Mesenchymal stem cell (in vitro differentiated cells and primary cell): ENCODE measurements at regions not wholly inside any gene's neighbourhood (a gene's known extent, or its start where the extent isn't known, plus 50 kb on each side); places are given as distances from the start of the nearest gene placed in this dataset.
A peak's percentile ranks its signal among the peaks of the same experiment; 100 is the strongest.

Experiments
- DNase-seq: peaks from one replicate; pipeline ENCODE4 v3.0.0-alpha.2; 2013
- H2AFZ ChIP-seq: one replicate; pipeline ENCODE4 v1.6.1; 2013; ENCODE audit warnings: low read depth, mild to moderate bottlenecking, control low read depth, inconsistent platforms, low read length, moderate library complexity
- H2AK5ac ChIP-seq: 2 replicates; pipeline ENCODE4 v1.6.1; 2013; ENCODE audit warnings: low read length, moderate library complexity, mild to moderate bottlenecking, inconsistent platforms; ENCODE audit not compliant: severe bottlenecking
- H2BK120ac ChIP-seq: one replicate; pipeline ENCODE4 v1.6.1; 2013; ENCODE audit warnings: low read depth, mild to moderate bottlenecking, inconsistent platforms, low read length, moderate library complexity
- H2BK12ac ChIP-seq, 2 experiments: one replicate each; pipeline ENCODE4 v1.6.1; 2013; ENCODE audit warnings: inconsistent platforms in 2 of 2, low read length in 2 of 2, mild to moderate bottlenecking in 2 of 2, moderate library complexity in 2 of 2, control low read depth in 1 of 2
- H2BK15ac ChIP-seq: one replicate; pipeline ENCODE4 v1.6.1; 2013; ENCODE audit warnings: mild to moderate bottlenecking, low read depth, inconsistent platforms; ENCODE audit not compliant: poor library complexity, severe bottlenecking
- H2BK5ac ChIP-seq: 2 replicates; pipeline ENCODE4 v1.6.1; 2013; ENCODE audit warnings: low read depth, mild to moderate bottlenecking, low read length, control low read depth, inconsistent platforms; ENCODE audit not compliant: poor library complexity, severe bottlenecking
- H3K14ac ChIP-seq, 2 experiments: one replicate each; pipeline ENCODE4 v1.6.1; 2013; ENCODE audit warnings: inconsistent platforms in 2 of 2, low read length in 2 of 2, control low read depth in 1 of 2, mild to moderate bottlenecking in 1 of 2, moderate library complexity in 1 of 2
- H3K18ac ChIP-seq, 2 experiments: one replicate each; pipeline ENCODE4 v1.6.1; 2013; ENCODE audit warnings: inconsistent platforms in 2 of 2, low read length in 2 of 2, control low read depth in 1 of 2, low read depth in 1 of 2, mild to moderate bottlenecking in 1 of 2
- H3K23ac ChIP-seq, 2 experiments: one replicate each; pipeline ENCODE4 v1.6.1; 2013; ENCODE audit warnings: inconsistent platforms in 2 of 2, low read length in 2 of 2, mild to moderate bottlenecking in 2 of 2, moderate library complexity in 2 of 2, control low read depth in 1 of 2
- H3K27ac ChIP-seq: 2 replicates; pipeline ENCODE4 v1.5.1; 2013; ENCODE audit warnings: mild to moderate bottlenecking, moderate library complexity, low read length, control low read depth, inconsistent platforms; ENCODE audit not compliant: poor library complexity, severe bottlenecking
- H3K27me3 ChIP-seq, 2 experiments: 2 replicates each; pipeline versions ENCODE4 v1.6.1 to v1.7.0; 2013; ENCODE audit warnings: low read length in 2 of 2, mild to moderate bottlenecking in 2 of 2, moderate library complexity in 2 of 2, control low read depth in 1 of 2, inconsistent platforms in 1 of 2; ENCODE audit not compliant: control insufficient read depth in 1 of 2, insufficient read depth in 1 of 2
- H3K36me3 ChIP-seq, 2 experiments: 2 replicates each; pipeline versions ENCODE4 v1.6.1 to v1.7.0; 2013; ENCODE audit warnings: low read length in 2 of 2, control low read depth in 1 of 2, inconsistent platforms in 1 of 2, low read depth in 1 of 2, mild to moderate bottlenecking in 1 of 2; ENCODE audit not compliant: insufficient read depth in 2 of 2, control insufficient read depth in 1 of 2
- H3K4ac ChIP-seq, 2 experiments: one replicate each; pipeline ENCODE4 v1.6.1; 2013; ENCODE audit warnings: inconsistent platforms in 2 of 2, low read length in 2 of 2, mild to moderate bottlenecking in 2 of 2, moderate library complexity in 2 of 2, control low read depth in 1 of 2, low read depth in 1 of 2
- H3K4me1 ChIP-seq: 2 replicates; pipeline ENCODE4 v1.6.1; 2013; ENCODE audit warnings: low read depth, low read length, control low read depth; ENCODE audit not compliant: control insufficient read depth, insufficient read depth
- H3K4me2 ChIP-seq: 2 replicates; pipeline ENCODE4 v1.6.1; 2013; ENCODE audit warnings: low read length, mild to moderate bottlenecking, inconsistent platforms; ENCODE audit not compliant: poor library complexity, severe bottlenecking
- H3K4me3 ChIP-seq, 2 experiments: 2 replicates each; pipeline versions ENCODE4 v1.5.1 to v1.7.0; 2013; ENCODE audit warnings: low read length in 2 of 2, mild to moderate bottlenecking in 2 of 2, control low read depth in 1 of 2, low read depth in 1 of 2; ENCODE audit not compliant: insufficient read depth in 1 of 2
- H3K79me1 ChIP-seq: replicated peaks from 2 replicates; pipeline ENCODE4 v1.6.1; 2013; ENCODE audit warnings: mild to moderate bottlenecking, control low read depth, low read length, inconsistent platforms; ENCODE audit not compliant: poor library complexity, severe bottlenecking
- H3K9ac ChIP-seq: 2 replicates; pipeline ENCODE4 v1.7.0; 2013; ENCODE audit warnings: mild to moderate bottlenecking, low read length, moderate library complexity
- H3K9me3 ChIP-seq: 2 replicates; pipeline ENCODE4 v1.7.0; 2013; ENCODE audit warnings: mild to moderate bottlenecking, low read length; ENCODE audit not compliant: control insufficient read depth
- H4K8ac ChIP-seq: one replicate; pipeline ENCODE4 v1.6.1; 2013; ENCODE audit warnings: inconsistent platforms, mild to moderate bottlenecking, low read length, moderate library complexity
- H4K91ac ChIP-seq: one replicate; pipeline ENCODE4 v1.6.1; 2013; ENCODE audit warnings: mild to moderate bottlenecking, low read length, inconsistent platforms
- WGBS: methylation state at CpG from one replicate; pipeline ENCODE4 v1.1.7; 2013; ENCODE audit warnings: mixed read lengths; 5-methylcytosine and 5-hydroxymethylcytosine counted together

- no peak overlapping the region for H3K4me3 ChIP-seq
- no peak overlapping the region for H3K14ac ChIP-seq
- H3K9me3 ChIP-seq = peaks cover 7% of the 10 kb centered on the region
- H4K8ac ChIP-seq = no peak overlapping the region
- H2AK5ac ChIP-seq = no peak overlapping the region
- no peak overlapping the region for H2AFZ ChIP-seq
- peak overlapping the region in 1 of 2 experiments; percentile 82 for H3K18ac ChIP-seq
- no peak overlapping the region for H2BK15ac ChIP-seq
- H2BK120ac ChIP-seq = no peak overlapping the region
- H4K91ac ChIP-seq = no peak overlapping the region
- no peak overlapping the region for H2BK12ac ChIP-seq
- no peak overlapping the region for H3K23ac ChIP-seq
- DNase-seq = no peak
- H3K27ac ChIP-seq = no peak overlapping the region
- no peaks in the 10 kb centered on the region for H3K79me1 ChIP-seq
- 96% methylated on average over 4 of the region's 4 CpGs for WGBS
- no peak overlapping the region for H3K4ac ChIP-seq
- H3K36me3 ChIP-seq = no peaks in the 10 kb centered on the region
- no peaks in the 10 kb centered on the region for H3K4me1 ChIP-seq
- no peak overlapping the region for H3K9ac ChIP-seq
- H3K4me2 ChIP-seq = no peak overlapping the region
- no peaks in the 10 kb centered on the region for H3K27me3 ChIP-seq
- H2BK5ac ChIP-seq = no peak overlapping the region
Observed at GRCh38 chr6:138716971-138717665, 56.5 kb upstream of the CCDC28A start.

GRCh38 chr6:138719011-138719635 lies 54.4 kb upstream of the CCDC28A start:
- H3K79me1 ChIP-seq = no peaks in the 10 kb centered on the region
- H3K14ac ChIP-seq = no peak overlapping the region
- H2BK12ac ChIP-seq = peak overlapping the region in 1 of 2 experiments; percentile 65
- no peak overlapping the region for H3K27ac ChIP-seq
- no peaks in the 10 kb centered on the region for H3K27me3 ChIP-seq
- H3K23ac ChIP-seq = no peak overlapping the region
- no peaks in the 10 kb centered on the region for H3K36me3 ChIP-seq
- H2AK5ac ChIP-seq = no peak overlapping the region
- H2BK5ac ChIP-seq = no peak overlapping the region
- H2BK15ac ChIP-seq = no peak overlapping the region
- no peak overlapping the region for H4K8ac ChIP-seq
- H3K9me3 ChIP-seq = peaks cover 3% of the 10 kb centered on the region
- DNase-seq = peak; percentile 73
- H3K4me2 ChIP-seq = no peak overlapping the region
- peak overlapping the region; percentile 15 for H4K91ac ChIP-seq
- peak overlapping the region; percentile 49 to 76 for H3K18ac ChIP-seq
- H3K4me1 ChIP-seq = no peaks in the 10 kb centered on the region
- 32% methylated on average over 1 of the region's 3 CpGs for WGBS
- H2AFZ ChIP-seq = no peak overlapping the region
- peak overlapping the region; percentile 4 for H2BK120ac ChIP-seq
- H3K9ac ChIP-seq = no peak overlapping the region
- peak overlapping the region in 1 of 2 experiments; percentile 69 for H3K4ac ChIP-seq
- H3K4me3 ChIP-seq = no peak overlapping the region

DNA sequence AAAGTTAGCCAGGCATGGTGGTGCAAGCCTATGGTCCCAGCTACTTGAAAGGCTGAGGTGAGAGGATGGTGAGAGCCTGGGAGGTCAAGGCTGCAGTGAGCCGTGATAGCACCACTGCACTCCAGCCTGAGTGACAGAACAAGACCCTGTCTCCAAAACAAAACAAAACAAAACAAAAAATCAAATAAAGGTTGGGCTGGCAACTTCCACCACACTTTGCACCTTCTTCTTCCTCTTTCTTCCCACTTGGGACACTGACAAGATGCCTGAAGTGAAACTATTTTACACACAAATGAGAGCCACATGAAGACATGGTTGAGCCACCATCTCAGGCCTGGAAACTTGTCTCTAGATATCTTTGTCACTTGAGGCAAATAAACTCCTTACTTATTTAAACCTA lies 53.8 kb upstream of the CCDC28A start:
- Histone ChIP-seq H3K79me1 (no peaks in the 10 kb centered on the region), H3K23ac (no peak overlapping the region), H3K36me3 (no peaks in the 10 kb centered on the region), H3K27me3 (no peaks in the 10 kb centered on the region), H3K18ac (peak overlapping the region; percentile 49 to 76), H3K4ac (peak overlapping the region; percentile 5 to 69), H3K4me1 (no peaks in the 10 kb centered on the region), H2BK120ac (peak overlapping the region; percentile 4), H3K4me2 (no peak overlapping the region), H3K9me3 (no peaks in the 10 kb centered on the region), H4K8ac (peak overlapping the region; percentile 85), H3K4me3 (no peak overlapping the region), H2BK12ac (peak overlapping the region in 1 of 2 experiments; percentile 65), H3K9ac (no peak overlapping the region), H2AFZ (no peak overlapping the region), H4K91ac (peak overlapping the region; percentile 15), H3K27ac (no peak overlapping the region), H2BK5ac (no peak overlapping the region), H3K14ac (no peak overlapping the region), H2AK5ac (no peak overlapping the region), H2BK15ac (peak overlapping the region; percentile 15)
- 83% methylated on average over 1 of the region's 1 CpG for WGBS
- no peak for DNase-seq
